DMS 273 (cell line): ENCODE measurements at regions not wholly inside any gene's neighbourhood (a gene's known extent, or its start where the extent isn't known, plus 50 kb on each side); places are given as distances from the start of the nearest gene placed in this dataset.
A peak's percentile ranks its signal among the peaks of the same experiment; 100 is the strongest.

Experiments used
- DNase-seq: peaks from one replicate; lab custom pipeline; 2025; ENCODE audit not compliant: unreplicated experiment; lab: John Stamatoyannopoulos, UW

GRCh38 chr11:92692826-92693546, 276.5 kb upstream of the MTNR1B start:
- DNase-seq, result no peak

GRCh38 chr11:92696076-92696475, 273.4 kb upstream of the MTNR1B start:
- no peak for DNase-seq

GRCh38 chr11:92697461-92698312, 271.8 kb upstream of the MTNR1B start:
- no peak for DNase-seq

- no peak for DNase-seq
Measured at GRCh38 chr11:92698742-92699141, 270.7 kb upstream of the MTNR1B start.

GRCh38 chr11:92702037-92702804, 267.2 kb upstream of the MTNR1B start:
- no peak for DNase-seq

- no peak for DNase-seq
Measured at GRCh38 chr11:92702805-92703448, 266.5 kb upstream of the MTNR1B start.

- peak; percentile 6 for DNase-seq
Measured at GRCh38 chr11:92703449-92703830, 266.0 kb upstream of the MTNR1B start.

- DNase-seq, result peak; percentile 90
Measured at GRCh38 chr11:92707173-92707619, 262.3 kb upstream of the MTNR1B start.

GRCh38 chr11:92707665-92708064, 261.8 kb upstream of the MTNR1B start:
- DNase-seq, result no peak

- DNase-seq, result no peak
Measured at GRCh38 chr11:92709329-92709728, 260.1 kb upstream of the MTNR1B start.

GRCh38 chr11:92711926-92712325, 257.5 kb upstream of the MTNR1B start:
- no peak for DNase-seq

GRCh38 chr11:92714111-92714510, 255.3 kb upstream of the MTNR1B start:
- no peak for DNase-seq

- no peak for DNase-seq
Measured at GRCh38 chr11:92717240-92717639, 252.2 kb upstream of the MTNR1B start.

- DNase-seq, result no peak
Measured at GRCh38 chr11:92720385-92720784, 249.1 kb upstream of the MTNR1B start.

GRCh38 chr11:92725352-92725751, 244.1 kb upstream of the MTNR1B start:
- DNase-seq, result no peak

GRCh38 chr11:92727123-92727522, 242.3 kb upstream of the MTNR1B start:
- DNase-seq, result no peak

GRCh38 chr11:92727769-92728168, 241.7 kb upstream of the MTNR1B start:
- no peak for DNase-seq

- DNase-seq, result no peak
Measured at GRCh38 chr11:92728628-92729027, 240.8 kb upstream of the MTNR1B start.

GRCh38 chr11:92735039-92735438, 234.4 kb upstream of the MTNR1B start:
- peak; percentile 31 for DNase-seq

GRCh38 chr11:92738276-92738675, 231.2 kb upstream of the MTNR1B start:
- no peak for DNase-seq

GRCh38 chr11:92739041-92739440, 230.4 kb upstream of the MTNR1B start:
- peak; percentile 20 for DNase-seq
